IMR-90 (cell line): ENCODE measurements at regions not wholly inside any gene's neighbourhood (a gene's known extent, or its start where the extent isn't known, plus 50 kb on each side); places are given as distances from the start of the nearest gene placed in this dataset.

Experiments
- ATAC-seq: fragments of 200-7000 bp; cut with Tn5 transposase; 2 replicates; pipeline ENCODE4 v1.9.1; 2020; ENCODE audit warnings: low read depth, mild to moderate bottlenecking, moderate library complexity
- BruUV-seq: library from RNA; stranded (reverse); fragments of 400-500 nt; replicated peaks from 2 replicates; lab custom pipeline; 2021; lab: Mats Ljungman, UMichigan
- CTCF ChIA-PET: fragments of 300-600 bp; formaldehyde crosslinking; extraction: SDS; loops from one replicate; lab custom pipeline; 2021; ENCODE audit warnings: antibody characterized with exemption; lab: Yijun Ruan, JAX
- POLR2A ChIA-PET: fragments of 300-600 bp; sonication (Branson Sonifier 250); formaldehyde crosslinking; loops from one replicate; lab custom pipeline; 2022; ENCODE audit warnings: antibody characterized with exemption; ENCODE audit not compliant: unreplicated experiment; lab: Charles Lee
- DNase-seq: peaks from one replicate; pipeline ENCODE4 v3.0.0; 2013
- H2AFZ ChIP-seq: replicated peaks from 2 replicates; pipeline ENCODE3; 2013; ENCODE audit warnings: low read length, mild to moderate bottlenecking; ENCODE audit not compliant: poor library complexity
- H2AK5ac ChIP-seq: 2 replicates; pipeline ENCODE4 v1.6.1; 2013; ENCODE audit warnings: low read depth, low read length, inconsistent platforms
- H2AK9ac ChIP-seq: replicated peaks from 2 replicates; pipeline ENCODE3; 2013; ENCODE audit warnings: mild to moderate bottlenecking, low read depth, low read length, moderate library complexity; ENCODE audit not compliant: poor library complexity
- H2BK120ac ChIP-seq: 2 replicates; pipeline ENCODE4 v1.6.1; 2013; ENCODE audit warnings: low read depth, low read length, inconsistent platforms
- H2BK15ac ChIP-seq: 3 replicates; pipeline ENCODE4 v1.6.1; 2013; ENCODE audit warnings: low read depth, low read length, inconsistent platforms
- H2BK20ac ChIP-seq: 2 replicates; pipeline ENCODE4 v1.6.1; 2013; ENCODE audit warnings: low read depth, mild to moderate bottlenecking, inconsistent platforms, low read length, moderate library complexity
- H2BK5ac ChIP-seq: 2 replicates; pipeline ENCODE4 v1.6.1; 2013; ENCODE audit warnings: mild to moderate bottlenecking, low read depth, low read length, inconsistent platforms; ENCODE audit not compliant: poor library complexity, severe bottlenecking
- H3K14ac ChIP-seq: replicated peaks from 2 replicates; pipeline ENCODE4 v1.6.1; 2013; ENCODE audit warnings: low read depth, low read length, inconsistent platforms
- H3K18ac ChIP-seq: 2 replicates; pipeline ENCODE4 v1.6.1; 2013; ENCODE audit warnings: low read depth, low read length, control low read depth
- H3K23ac ChIP-seq: 2 replicates; pipeline ENCODE4 v1.6.1; 2013; ENCODE audit warnings: low read depth, low read length, inconsistent platforms
- H3K27ac ChIP-seq: 2 replicates; pipeline ENCODE4 v1.5.1; 2013; ENCODE audit warnings: mild to moderate bottlenecking, control low read depth, low read length; ENCODE audit not compliant: insufficient read depth
- H3K27me3 ChIP-seq: 2 replicates; pipeline ENCODE4 v1.6.1; 2013; ENCODE audit warnings: low read length; ENCODE audit not compliant: control insufficient read depth, insufficient read depth
- H3K36me3 ChIP-seq: 2 replicates; pipeline ENCODE4 v1.6.1; 2013; ENCODE audit warnings: low read length, mixed read lengths; ENCODE audit not compliant: control insufficient read depth, insufficient read depth
- H3K4ac ChIP-seq: 2 replicates; pipeline ENCODE4 v1.6.1; 2013; ENCODE audit warnings: low read depth, low read length, inconsistent platforms
- H3K4me1 ChIP-seq: 2 replicates; pipeline ENCODE4 v1.6.1; 2013; ENCODE audit warnings: low read length, mixed read lengths; ENCODE audit not compliant: control insufficient read depth, insufficient read depth
- H3K4me2 ChIP-seq: 2 replicates; pipeline ENCODE4 v1.6.1; 2013; ENCODE audit warnings: low read depth, mild to moderate bottlenecking, control low read depth, low read length, moderate library complexity
- H3K4me3 ChIP-seq: 2 replicates; pipeline ENCODE4 v1.5.1; 2013; ENCODE audit warnings: low read depth, mild to moderate bottlenecking, control low read depth, low read length, moderate library complexity; ENCODE audit not compliant: insufficient read depth
- H3K56ac ChIP-seq: 2 replicates; pipeline ENCODE4 v1.6.1; 2013; ENCODE audit warnings: low read length, inconsistent platforms; ENCODE audit not compliant: insufficient read depth; ENCODE audit errors: extremely low read depth
- H3K79me1 ChIP-seq, 2 experiments: 2 replicates each; pipeline ENCODE4 v1.6.1; 2013; ENCODE audit warnings: low read length in 2 of 2, inconsistent platforms in 1 of 2, low read depth in 1 of 2
- H3K9ac ChIP-seq: 2 replicates; pipeline ENCODE4 v1.6.1; 2013; ENCODE audit warnings: low read depth, low read length, control low read depth
- H3K9me1 ChIP-seq: 2 replicates; pipeline ENCODE4 v1.6.1; 2013; ENCODE audit warnings: low read length, inconsistent platforms; ENCODE audit not compliant: insufficient read depth
- H3K9me3 ChIP-seq: 2 replicates; pipeline ENCODE4 v1.6.1; 2013; ENCODE audit warnings: low read length; ENCODE audit not compliant: control insufficient read depth, insufficient read depth
- H4K20me1 ChIP-seq: 2 replicates; pipeline ENCODE4 v1.6.1; 2013; ENCODE audit warnings: low read length, inconsistent platforms; ENCODE audit not compliant: insufficient read depth
- H4K5ac ChIP-seq: 2 replicates; pipeline ENCODE4 v1.6.1; 2013; ENCODE audit warnings: mild to moderate bottlenecking, low read depth, low read length, control low read depth
- H4K8ac ChIP-seq, 2 experiments: 2 replicates each; pipeline ENCODE4 v1.6.1; 2013; ENCODE audit warnings: low read depth in 2 of 2, low read length in 2 of 2, control low read depth in 1 of 2, inconsistent platforms in 1 of 2
- H4K91ac ChIP-seq: 2 replicates; pipeline ENCODE4 v1.6.1; 2013; ENCODE audit warnings: low read depth, low read length, inconsistent platforms; ENCODE audit not compliant: insufficient read depth
- BHLHE40 ChIP-seq: fragments of 150-350 bp; IDR thresholded peaks from 2 replicates; pipeline ENCODE4 v1.6.1; 2016; ENCODE audit warnings: mild to moderate bottlenecking, low read depth, low read length
- MAZ ChIP-seq: IDR thresholded peaks from 2 replicates; pipeline ENCODE4 v1.6.1; 2012; ENCODE audit warnings: low read depth, mild to moderate bottlenecking, low read length, improper control_type of control experiment, moderate library complexity, borderline replicate concordance
- POLR2A ChIP-seq: IDR thresholded peaks from 2 replicates; pipeline ENCODE4 v1.6.1; 2012; ENCODE audit warnings: mild to moderate bottlenecking, low read depth, low read length
- dilution Hi-C: fragments of 300-500 bp; cut with HindIII; formaldehyde crosslinking; loops from one replicate; pipeline ENCODE4 v1.14.3; 2018; ENCODE audit warnings: low sequenced_read_pairs; ENCODE audit not compliant: unreplicated experiment
- in situ Hi-C: fragments of 300-500 bp; cut with MboI; formaldehyde crosslinking; loops from 3 replicates; pipeline ENCODE4 v1.14.3; 2019; ENCODE audit warnings: low sequenced_read_pairs, inconsistent platforms, mixed read lengths
- intact Hi-C: fragments of 100-400 bp; cut with micrococcal nuclease; formaldehyde crosslinking; loops from 2 replicates; pipeline ENCODE4 v1.10.0; 2022
- TF ChIP-seq, protein P1 (sequence below): fragments of 150-350 bp; IDR thresholded peaks from 2 replicates; pipeline ENCODE4 v1.6.1; 2016; ENCODE audit warnings: low read depth, mild to moderate bottlenecking, low read length, moderate library complexity, borderline replicate concordance

DNA sequence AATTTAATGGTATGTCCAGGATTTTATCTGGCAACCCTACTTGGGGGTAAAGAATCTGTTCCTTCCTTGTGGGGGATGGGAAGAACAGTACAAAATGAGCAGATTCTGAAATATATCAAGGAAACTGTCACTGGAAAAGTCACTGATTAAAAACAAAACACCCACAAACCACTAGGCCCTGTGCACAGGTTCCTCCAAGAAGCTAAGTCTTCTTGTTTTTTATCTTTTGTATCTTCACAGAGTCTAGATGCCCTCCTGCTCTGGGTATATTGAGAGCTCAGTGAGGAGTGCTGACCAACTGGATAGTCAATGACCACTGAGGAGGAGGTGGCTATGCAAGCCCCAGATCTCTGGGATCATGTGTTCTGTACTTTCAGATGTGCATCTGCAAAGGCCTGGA, 86.8 kb upstream of the ANKRD1 start:
- no peak overlapping the region for H2BK120ac ChIP-seq
- H3K18ac ChIP-seq, result no peak overlapping the region
- TF ChIP-seq POLR2A, result no peak
- TF ChIP-seq, protein P1, sequence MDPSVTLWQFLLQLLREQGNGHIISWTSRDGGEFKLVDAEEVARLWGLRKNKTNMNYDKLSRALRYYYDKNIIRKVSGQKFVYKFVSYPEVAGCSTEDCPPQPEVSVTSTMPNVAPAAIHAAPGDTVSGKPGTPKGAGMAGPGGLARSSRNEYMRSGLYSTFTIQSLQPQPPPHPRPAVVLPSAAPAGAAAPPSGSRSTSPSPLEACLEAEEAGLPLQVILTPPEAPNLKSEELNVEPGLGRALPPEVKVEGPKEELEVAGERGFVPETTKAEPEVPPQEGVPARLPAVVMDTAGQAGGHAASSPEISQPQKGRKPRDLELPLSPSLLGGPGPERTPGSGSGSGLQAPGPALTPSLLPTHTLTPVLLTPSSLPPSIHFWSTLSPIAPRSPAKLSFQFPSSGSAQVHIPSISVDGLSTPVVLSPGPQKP, result no peak
- no peak for TF ChIP-seq BHLHE40
- no peak for TF ChIP-seq MAZ
- DNase-seq, result no peak
- peaks cover 2% of the 10 kb centered on the region; the same call in 1 of the 2 replicates for H3K9me3 ChIP-seq
- H3K4me2 ChIP-seq, result no peak overlapping the region
- no TSS peak for BruUV-seq
- no peak overlapping the region for H3K14ac ChIP-seq
- H3K9me1 ChIP-seq, result no peaks in the 10 kb centered on the region; the same call in 1 of the 2 replicates
- H2AK9ac ChIP-seq, result no peak overlapping the region
- peaks cover 2% of the 10 kb centered on the region; the same call in 1 of the 2 replicates for H3K4me1 ChIP-seq
- no peak overlapping the region for H2AK5ac ChIP-seq
- POLR2A ChIA-PET, result interaction anchor here (0.5 kb wide), 1 partner anchor 551 kb away, joined by 4 read pairs; no protein-coding TSS in a partner anchor
- intact Hi-C loops, result no loop called here
- in situ Hi-C loops, result loop anchor here (5.0 kb wide), 1 partner anchor 240 kb away; no protein-coding TSS in a partner anchor
- no peak overlapping the region for H4K8ac ChIP-seq
- no peak overlapping the region for H3K23ac ChIP-seq
- H2AFZ ChIP-seq, result no peak overlapping the region
- dilution Hi-C loops, result no loop called here
- no peaks in the 10 kb centered on the region for H4K20me1 ChIP-seq
- H3K56ac ChIP-seq, result no peak overlapping the region
- no peaks in the 10 kb centered on the region for H3K36me3 ChIP-seq
- H3K79me1 ChIP-seq, result no peaks in the 10 kb centered on the region
- H3K4me3 ChIP-seq, result no peak overlapping the region
- CTCF ChIA-PET, result interaction anchor here (0.5 to 2.4 kb wide), 3 partner anchors 10 to 1736 kb away, joined by 3 to 9 read pairs (median 3); no protein-coding TSS in a partner anchor
- H3K9ac ChIP-seq, result no peak overlapping the region
- H3K27me3 ChIP-seq, result no peaks in the 10 kb centered on the region
- no peak overlapping the region for H2BK20ac ChIP-seq
- ATAC-seq, result no peak
- H3K27ac ChIP-seq, result no peak overlapping the region
- no peak overlapping the region for H2BK15ac ChIP-seq
- H4K91ac ChIP-seq, result no peak overlapping the region
- no peak overlapping the region for H4K5ac ChIP-seq
- no peak overlapping the region for H3K4ac ChIP-seq
- no peak overlapping the region for H2BK5ac ChIP-seq
